Panc1 (cell line): ENCODE measurements at regions not wholly inside any gene's neighbourhood (a gene's known extent, or its start where the extent isn't known, plus 50 kb on each side); places are given as distances from the start of the nearest gene placed in this dataset.

Experiments
- CTCF ChIP-seq: fragments of 450-650 bp; IDR thresholded peaks from 2 replicates; pipeline ENCODE4 v1.5.1; 2017; ENCODE audit warnings: mild to moderate bottlenecking
- POLR2AphosphoS5 ChIP-seq: IDR thresholded peaks from 2 replicates; pipeline ENCODE4 v1.6.1; 2012; ENCODE audit warnings: mild to moderate bottlenecking, low read depth, low read length, moderate library complexity
- SIN3A ChIP-seq: IDR thresholded peaks from 2 replicates; pipeline ENCODE4 v1.6.1; 2012; ENCODE audit warnings: low read depth, mild to moderate bottlenecking, low read length, moderate library complexity, borderline replicate concordance; ENCODE audit not compliant: insufficient read depth

- TF ChIP-seq CTCF: no peak
- TF ChIP-seq SIN3A: no peak
- TF ChIP-seq POLR2AphosphoS5: no peak
These were observed 67.1 kb upstream of the DSG1 start for GRCh38 chr18:31250902-31251301.
